ENCODE measurements at regions not wholly inside any gene's neighbourhood (a gene's known extent, or its start where the extent isn't known, plus 50 kb on each side); places are given as distances from the start of the nearest gene placed in this dataset.
A peak's percentile ranks its signal among the peaks of the same experiment; 100 is the strongest.

- no peak for DNase-seq
Observed at GRCh38 chr3:161555320-161555719, 58.7 kb downstream of the OTOL1 start.

- no peak for DNase-seq
Observed at GRCh38 chr3:161556533-161556932, 59.9 kb downstream of the OTOL1 start.

- no peak for DNase-seq
Observed at GRCh38 chr3:161556941-161557340, 60.3 kb downstream of the OTOL1 start.

- DNase-seq, result no peak
Observed at GRCh38 chr3:161557445-161558150, 61.0 kb downstream of the OTOL1 start.

- DNase-seq, result no peak
Observed at GRCh38 chr3:161558236-161558635, 61.6 kb downstream of the OTOL1 start.

GRCh38 chr3:161559177-161559998 lies 62.8 kb downstream of the OTOL1 start:
- DNase-seq, result peak; percentile 54

- peak; percentile 38 for DNase-seq
Observed at GRCh38 chr3:161560008-161560637, 63.5 kb downstream of the OTOL1 start.

- peak; percentile 60 for DNase-seq
Observed at GRCh38 chr3:161567577-161568361, 71.2 kb downstream of the OTOL1 start.

- DNase-seq, result no peak
Observed at GRCh38 chr3:161568671-161569070, 72.1 kb downstream of the OTOL1 start.

GRCh38 chr3:161571951-161572350 lies 75.3 kb downstream of the OTOL1 start:
- DNase-seq, result no peak

- no peak for DNase-seq
Observed at GRCh38 chr3:161573136-161573535, 76.5 kb downstream of the OTOL1 start.

- DNase-seq, result no peak
Observed at GRCh38 chr3:161575901-161576300, 79.3 kb downstream of the OTOL1 start.

- DNase-seq, result no peak
Observed at GRCh38 chr3:161576311-161576710, 79.7 kb downstream of the OTOL1 start.

- peak; percentile 11 for DNase-seq
Observed at GRCh38 chr3:161576714-161577510, 80.3 kb downstream of the OTOL1 start.

- no peak for DNase-seq
Observed at GRCh38 chr3:161577662-161578061, 81.1 kb downstream of the OTOL1 start.

GRCh38 chr3:161579395-161580126 lies 83.0 kb downstream of the OTOL1 start:
- no peak for DNase-seq

- DNase-seq, result no peak
Observed at GRCh38 chr3:161585922-161586321, 89.3 kb downstream of the OTOL1 start.

- no peak for DNase-seq
Observed at GRCh38 chr3:161586556-161587235, 90.1 kb downstream of the OTOL1 start.

GRCh38 chr3:161598639-161599038 lies 102.0 kb downstream of the OTOL1 start:
- no peak for DNase-seq

- no peak for DNase-seq
Observed at GRCh38 chr3:161599697-161600096, 103.1 kb downstream of the OTOL1 start.

GRCh38 chr3:161600173-161600572 lies 103.6 kb downstream of the OTOL1 start:
- DNase-seq, result no peak

All from HCEC 1CT (cell line).